DND-41 (cell line): ENCODE measurements at regions not wholly inside any gene's neighbourhood (a gene's known extent, or its start where the extent isn't known, plus 50 kb on each side); places are given as distances from the start of the nearest gene placed in this dataset.
"Not testable (repeated sequence)": the region's sequence is repeated elsewhere in the genome, so short reads cannot be mapped to it uniquely, and the experiment has no call there.

Experiments
- EZH2 ChIP-seq: IDR thresholded peaks from 3 replicates; pipeline ENCODE4 v1.6.1; 2012; ENCODE audit warnings: borderline replicate concordance, low read depth, mild to moderate bottlenecking, moderate library complexity, low read length, inconsistent platforms; ENCODE audit not compliant: severe bottlenecking
- TF ChIP-seq, protein P1 (sequence below): IDR thresholded peaks from 2 replicates; pipeline ENCODE4 v1.5.1; 2012; ENCODE audit warnings: borderline replicate concordance, low read length, moderate library complexity, mild to moderate bottlenecking; ENCODE audit not compliant: poor library complexity, severe bottlenecking; ENCODE audit errors: extremely low read depth

DNA sequence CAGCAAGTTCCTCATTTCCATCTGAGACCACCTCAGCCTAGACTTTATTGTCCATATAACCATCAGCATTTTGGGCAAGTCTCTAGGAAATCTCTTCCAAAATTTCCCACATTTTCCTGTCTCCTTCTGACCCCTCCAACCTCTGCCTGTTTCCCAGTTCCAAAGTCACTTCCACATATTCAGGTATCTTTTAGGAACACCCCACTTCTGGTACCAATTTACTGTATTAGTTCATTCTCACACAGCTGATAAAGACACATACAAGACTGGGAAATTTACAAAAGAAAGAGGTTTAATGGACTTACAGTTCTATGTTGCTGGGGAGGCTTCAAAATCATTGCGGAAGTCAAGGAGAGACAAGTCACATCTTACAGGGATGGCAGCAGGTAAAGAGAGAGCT is 103.6 kb downstream of the ART5 start:
- TF ChIP-seq, protein P1, sequence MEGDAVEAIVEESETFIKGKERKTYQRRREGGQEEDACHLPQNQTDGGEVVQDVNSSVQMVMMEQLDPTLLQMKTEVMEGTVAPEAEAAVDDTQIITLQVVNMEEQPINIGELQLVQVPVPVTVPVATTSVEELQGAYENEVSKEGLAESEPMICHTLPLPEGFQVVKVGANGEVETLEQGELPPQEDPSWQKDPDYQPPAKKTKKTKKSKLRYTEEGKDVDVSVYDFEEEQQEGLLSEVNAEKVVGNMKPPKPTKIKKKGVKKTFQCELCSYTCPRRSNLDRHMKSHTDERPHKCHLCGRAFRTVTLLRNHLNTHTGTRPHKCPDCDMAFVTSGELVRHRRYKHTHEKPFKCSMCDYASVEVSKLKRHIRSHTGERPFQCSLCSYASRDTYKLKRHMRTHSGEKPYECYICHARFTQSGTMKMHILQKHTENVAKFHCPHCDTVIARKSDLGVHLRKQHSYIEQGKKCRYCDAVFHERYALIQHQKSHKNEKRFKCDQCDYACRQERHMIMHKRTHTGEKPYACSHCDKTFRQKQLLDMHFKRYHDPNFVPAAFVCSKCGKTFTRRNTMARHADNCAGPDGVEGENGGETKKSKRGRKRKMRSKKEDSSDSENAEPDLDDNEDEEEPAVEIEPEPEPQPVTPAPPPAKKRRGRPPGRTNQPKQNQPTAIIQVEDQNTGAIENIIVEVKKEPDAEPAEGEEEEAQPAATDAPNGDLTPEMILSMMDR, result not testable (repeated sequence)
- not testable (repeated sequence) for TF ChIP-seq EZH2
